ENCODE measurements at regions not wholly inside any gene's neighbourhood (a gene's known extent, or its start where the extent isn't known, plus 50 kb on each side); places are given as distances from the start of the nearest gene placed in this dataset.

- TF ChIP-seq CTCF (IDR thresholded peaks at IDR 0.05) (no peak), EP300 (IDR thresholded peaks at IDR 0.05) (no peak), POLR2A (IDR thresholded peaks at IDR 0.05) (no peak), POLR2AphosphoS5 (IDR thresholded peaks at IDR 0.05) (no peak)
These were observed 217.1 kb downstream of the BTG1 start for GRCh38 chr12:91928501-91928900.
